ENCODE measurements at regions not wholly inside any gene's neighbourhood (a gene's known extent, or its start where the extent isn't known, plus 50 kb on each side); places are given as distances from the start of the nearest gene placed in this dataset.
"Not testable (repeated sequence)": the region's sequence is repeated elsewhere in the genome, so short reads cannot be mapped to it uniquely, and the experiment has no call there.

DNA sequence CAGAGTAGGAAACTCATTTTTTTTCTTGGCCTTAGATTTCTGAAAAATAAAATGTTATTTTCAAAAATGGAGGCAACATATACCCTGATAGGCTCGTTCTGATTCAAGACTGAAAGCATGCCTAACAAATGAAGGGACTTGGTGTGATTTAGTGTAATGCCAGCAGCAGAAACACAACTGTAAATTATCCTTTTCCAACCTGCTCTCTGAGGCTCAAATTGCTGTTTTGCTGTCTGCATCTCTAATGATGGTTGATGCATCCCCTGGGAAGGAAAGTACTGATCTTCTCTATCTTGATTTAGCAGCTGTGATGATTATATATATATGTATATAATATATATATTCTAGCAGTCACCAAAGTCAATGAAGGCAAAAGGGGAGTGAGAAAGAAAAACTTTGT lies 537.2 kb upstream of the API5 start:
- no peak for DNase-seq
- no peaks in the 10 kb centered on the region for H3K27me3 Mint-ChIP-seq
- ATAC-seq, result no peak
- H3K4me1 Mint-ChIP-seq, result no peaks in the 10 kb centered on the region
- no peak overlapping the region for H3K27ac Mint-ChIP-seq
- no peaks in the 10 kb centered on the region for H3K9me3 Mint-ChIP-seq
- H3K4me3 Mint-ChIP-seq, result no peak overlapping the region

- no peak for DNase-seq
- H3K4me3 Mint-ChIP-seq, result no peak overlapping the region
- no peaks in the 10 kb centered on the region for H3K4me1 Mint-ChIP-seq
- H3K27me3 Mint-ChIP-seq, result no peaks in the 10 kb centered on the region
- H3K9me3 Mint-ChIP-seq, result no peaks in the 10 kb centered on the region
- no peak overlapping the region for H3K27ac Mint-ChIP-seq
- no peak for ATAC-seq
Observed at GRCh38 chr11:42777776-42778175, 534.0 kb upstream of the API5 start.

DNA sequence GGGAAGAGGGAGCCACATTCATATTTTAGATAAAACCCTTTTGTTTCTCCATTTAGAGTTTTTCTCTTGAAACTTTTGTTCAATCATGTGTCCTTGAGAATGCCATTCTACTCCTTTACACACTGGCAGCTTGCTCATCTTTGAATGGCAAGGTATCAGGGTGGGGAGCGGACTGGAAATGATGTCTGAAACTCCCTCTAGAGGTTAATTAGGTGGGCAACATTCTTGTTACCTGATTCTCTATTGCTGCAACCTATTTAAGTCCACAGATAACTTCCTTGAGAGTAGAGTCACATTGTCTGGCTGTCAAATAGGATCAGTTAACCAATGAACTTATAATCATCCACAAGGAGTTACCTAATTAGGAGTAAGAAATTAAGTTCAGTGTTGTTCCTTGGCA lies 533.6 kb upstream of the API5 start:
- no peaks in the 10 kb centered on the region for H3K9me3 Mint-ChIP-seq
- ATAC-seq, result no peak
- no peaks in the 10 kb centered on the region for H3K27me3 Mint-ChIP-seq
- DNase-seq, result no peak
- H3K4me1 Mint-ChIP-seq, result no peaks in the 10 kb centered on the region
- no peak overlapping the region for H3K27ac Mint-ChIP-seq
- H3K4me3 Mint-ChIP-seq, result no peak overlapping the region

GRCh38 chr11:42779555-42779954 lies 532.2 kb upstream of the API5 start:
- Mint-ChIP-seq H3K4me1 (no peaks in the 10 kb centered on the region), H3K27ac (no peak overlapping the region), H3K9me3 (no peaks in the 10 kb centered on the region), H3K4me3 (no peak overlapping the region), H3K27me3 (no peaks in the 10 kb centered on the region)
- DNase-seq, result no peak
- ATAC-seq, result no peak

- no peaks in the 10 kb centered on the region for H3K4me1 Mint-ChIP-seq
- peaks cover 6 to 8% of the 10 kb centered on the region in 2 donors for H3K9me3 Mint-ChIP-seq
- H3K27me3 Mint-ChIP-seq, result no peaks in the 10 kb centered on the region
- H3K27ac Mint-ChIP-seq, result no peak overlapping the region
- ATAC-seq (no peak), DNase-seq (no peak)
- H3K4me3 Mint-ChIP-seq, result no peak overlapping the region
Observed at GRCh38 chr11:42786981-42787380, 524.8 kb upstream of the API5 start.

DNA sequence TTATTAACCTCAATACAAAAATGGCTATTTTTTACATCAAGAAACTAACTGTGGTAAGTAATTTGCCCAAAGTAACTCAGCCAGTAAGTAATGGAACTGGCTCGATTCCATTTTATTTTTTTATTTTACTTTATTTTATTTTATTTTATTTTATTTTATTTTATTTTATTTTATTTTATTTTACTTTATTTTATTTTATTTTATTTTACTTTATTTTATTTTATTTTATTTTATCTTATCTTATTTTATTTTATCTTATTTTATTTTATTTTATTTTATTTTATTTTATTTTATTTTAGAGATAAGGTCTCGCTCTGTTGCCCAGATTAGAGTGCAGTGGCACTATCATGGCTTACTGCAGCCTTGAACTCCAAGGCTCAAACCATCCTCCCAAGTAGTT lies 516.3 kb upstream of the API5 start:
- DNase-seq, ATAC-seq, H3K4me1 Mint-ChIP-seq, H3K27me3 Mint-ChIP-seq, H3K27ac Mint-ChIP-seq, H3K4me3 Mint-ChIP-seq: not testable (repeated sequence)
- peaks cover 11 to 13% of the 10 kb centered on the region in 2 donors for H3K9me3 Mint-ChIP-seq

GRCh38 chr11:42800041-42800440 lies 511.8 kb upstream of the API5 start:
- no peak for ATAC-seq
- Mint-ChIP-seq H3K9me3 (peaks cover 17 to 19% of the 10 kb centered on the region in 2 donors), H3K4me3 (no peak overlapping the region), H3K27me3 (no peaks in the 10 kb centered on the region), H3K4me1 (no peaks in the 10 kb centered on the region), H3K27ac (no peak overlapping the region)
- DNase-seq, result no peak

DNA sequence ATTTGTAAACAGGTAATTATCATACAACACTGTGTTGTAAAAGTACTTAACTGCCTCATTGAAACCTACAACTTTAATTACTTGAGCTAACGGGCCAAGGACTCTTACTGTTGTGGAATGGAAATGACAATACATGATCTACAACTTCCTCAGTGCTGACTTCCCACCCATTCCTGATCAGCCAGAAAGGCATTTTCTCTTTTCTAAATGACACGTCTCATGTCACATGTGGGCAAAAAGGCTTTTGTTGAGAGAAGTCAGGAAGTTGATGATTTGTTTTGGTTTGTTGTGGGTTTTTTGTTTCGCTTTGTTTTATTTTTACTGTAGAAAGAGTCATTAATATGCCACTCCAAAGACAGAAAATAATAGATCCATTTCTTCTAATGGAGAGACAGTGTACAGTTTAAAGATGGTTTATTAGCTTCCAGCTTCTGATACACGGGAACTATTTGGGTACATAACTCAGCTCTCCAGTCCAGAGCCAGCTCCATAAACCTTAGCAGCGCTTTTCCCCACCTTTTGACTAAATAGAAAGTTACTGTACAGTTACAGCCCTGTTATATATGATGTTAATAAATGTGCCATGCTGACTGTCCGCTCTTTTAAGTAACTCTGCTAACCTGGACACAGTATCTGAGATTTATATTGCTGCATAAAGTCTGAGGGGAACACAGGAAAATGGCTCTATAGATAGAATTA lies 509.4 kb upstream of the API5 start:
- DNase-seq (no peak), ATAC-seq (no peak)
- H3K27ac Mint-ChIP-seq, result no peak overlapping the region
- peaks cover 17 to 19% of the 10 kb centered on the region in 2 donors for H3K9me3 Mint-ChIP-seq
- no peaks in the 10 kb centered on the region for H3K27me3 Mint-ChIP-seq
- no peak overlapping the region for H3K4me3 Mint-ChIP-seq
- no peaks in the 10 kb centered on the region for H3K4me1 Mint-ChIP-seq

DNA sequence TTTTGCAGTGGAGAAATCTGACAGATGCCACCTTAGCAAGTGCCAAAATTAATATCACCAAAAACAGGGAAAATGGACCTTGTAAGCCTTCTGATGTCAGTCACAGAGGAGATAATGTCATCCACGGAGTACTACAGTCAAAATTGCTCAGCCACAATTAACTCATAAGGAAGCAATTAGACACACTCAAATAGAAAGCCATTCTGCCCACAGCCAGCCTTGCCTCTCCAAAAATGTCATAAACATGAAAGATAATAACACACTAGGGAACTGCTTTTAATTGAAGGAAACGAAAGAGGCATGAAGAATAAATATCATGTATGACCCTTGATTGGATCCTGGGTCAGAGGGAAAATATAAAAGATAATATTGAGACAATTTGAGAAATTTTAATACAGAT lies 505.6 kb upstream of the API5 start:
- Mint-ChIP-seq H3K9me3 (peaks cover 0 to 3% of the 10 kb centered on the region in 2 donors), H3K27me3 (no peaks in the 10 kb centered on the region), H3K4me3 (no peak overlapping the region), H3K27ac (no peak overlapping the region), H3K4me1 (no peaks in the 10 kb centered on the region)
- ATAC-seq (no peak), DNase-seq (no peak)

DNA sequence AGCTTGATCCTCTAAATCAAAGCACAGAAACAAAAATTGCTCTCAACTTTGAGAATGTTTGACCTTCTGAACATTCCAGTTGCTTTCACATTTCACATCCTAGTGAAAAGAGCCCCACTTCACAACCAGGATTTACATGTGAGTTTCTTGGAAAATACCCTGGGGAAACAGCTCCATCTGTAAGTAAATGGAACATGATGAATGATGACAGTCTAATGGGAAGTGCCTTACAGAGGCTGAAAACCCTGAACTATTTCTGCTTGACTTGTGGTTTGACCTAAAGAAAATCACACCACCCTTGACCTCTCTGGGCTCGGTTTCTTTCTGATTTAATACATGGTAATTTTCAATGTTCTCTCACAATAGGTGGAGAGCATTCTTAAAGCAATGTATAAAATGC lies 499.4 kb upstream of the API5 start:
- peaks cover 0 to 5% of the 10 kb centered on the region in 2 donors for H3K9me3 Mint-ChIP-seq
- ATAC-seq, result no peak

GRCh38 chr11:42812960-42813359 lies 498.8 kb upstream of the API5 start:
- H3K9me3 Mint-ChIP-seq, result peaks cover 0 to 9% of the 10 kb centered on the region in 2 donors
- H3K4me3 Mint-ChIP-seq, result no peak overlapping the region
- H3K27ac Mint-ChIP-seq, result no peak overlapping the region
- ATAC-seq (no peak), DNase-seq (no peak)
- H3K4me1 Mint-ChIP-seq, result no peaks in the 10 kb centered on the region
- H3K27me3 Mint-ChIP-seq, result no peaks in the 10 kb centered on the region

More for the DNA sequence above, 499.4 kb upstream of the API5 start:
- Mint-ChIP-seq H3K4me1 (no peaks in the 10 kb centered on the region), H3K27me3 (no peaks in the 10 kb centered on the region), H3K27ac (no peak overlapping the region), H3K4me3 (no peak overlapping the region)
- DNase-seq, result no peak

GRCh38 chr11:42816471-42816870 lies 495.3 kb upstream of the API5 start:
- Mint-ChIP-seq H3K9me3 (peaks cover 0 to 10% of the 10 kb centered on the region in 2 donors), H3K4me3 (no peak overlapping the region), H3K27ac (no peak overlapping the region), H3K4me1 (no peaks in the 10 kb centered on the region), H3K27me3 (no peaks in the 10 kb centered on the region)
- no peak for DNase-seq
- ATAC-seq, result no peak

DNA sequence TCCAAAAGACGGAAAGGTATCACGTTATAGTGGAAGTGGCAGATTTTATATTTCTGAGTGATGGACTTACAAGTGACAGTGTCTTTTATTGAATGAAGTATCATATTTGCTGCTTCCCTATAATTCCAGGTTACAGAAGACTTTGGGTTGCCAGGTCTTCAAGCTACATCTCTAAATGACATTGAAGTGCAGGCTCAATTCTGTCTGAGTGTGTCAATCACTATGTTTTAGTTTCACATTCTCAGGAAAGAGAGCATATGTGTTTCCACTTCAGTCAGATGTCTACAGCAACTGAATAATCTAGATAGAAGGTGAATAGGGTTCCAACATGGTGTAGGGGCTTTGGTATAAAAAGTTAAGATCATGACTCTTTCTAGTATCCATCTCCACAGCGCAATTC lies 492.7 kb upstream of the API5 start:
- no peak overlapping the region for H3K27ac Mint-ChIP-seq
- DNase-seq (no peak), ATAC-seq (no peak)
- H3K9me3 Mint-ChIP-seq, result peaks cover 0 to 8% of the 10 kb centered on the region in 2 donors
- no peaks in the 10 kb centered on the region for H3K4me1 Mint-ChIP-seq
- H3K4me3 Mint-ChIP-seq, result no peak overlapping the region
- H3K27me3 Mint-ChIP-seq, result no peaks in the 10 kb centered on the region

- H3K4me3 Mint-ChIP-seq, DNase-seq, H3K27ac Mint-ChIP-seq, H3K9me3 Mint-ChIP-seq, H3K4me1 Mint-ChIP-seq, ATAC-seq, H3K27me3 Mint-ChIP-seq: not testable (repeated sequence)
Observed at GRCh38 chr11:42822188-42822587, 489.6 kb upstream of the API5 start.

DNA sequence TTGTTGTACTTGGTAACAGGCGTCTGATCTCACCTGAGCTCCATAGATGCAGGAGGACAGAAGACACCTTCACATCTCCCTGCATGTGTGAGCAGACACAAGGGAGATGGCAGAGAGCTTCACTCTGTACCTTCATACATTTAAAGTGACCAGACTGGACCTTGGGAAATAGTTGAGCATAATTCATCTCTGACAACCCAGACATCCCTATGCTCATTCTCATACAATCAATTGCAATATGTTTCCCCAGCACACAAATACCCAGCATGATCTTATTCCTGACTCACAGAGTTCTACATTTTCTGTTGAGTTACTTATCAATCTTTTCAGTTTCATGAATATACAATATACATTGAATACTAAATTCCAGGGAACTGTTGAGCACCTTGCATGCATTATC lies 488.2 kb upstream of the API5 start:
- H3K27me3 Mint-ChIP-seq, result no peaks in the 10 kb centered on the region
- H3K27ac Mint-ChIP-seq, result no peak overlapping the region
- no peaks in the 10 kb centered on the region for H3K4me1 Mint-ChIP-seq
- ATAC-seq (no peak), DNase-seq (no peak)
- no peak overlapping the region for H3K4me3 Mint-ChIP-seq
- no peaks in the 10 kb centered on the region for H3K9me3 Mint-ChIP-seq

DNA sequence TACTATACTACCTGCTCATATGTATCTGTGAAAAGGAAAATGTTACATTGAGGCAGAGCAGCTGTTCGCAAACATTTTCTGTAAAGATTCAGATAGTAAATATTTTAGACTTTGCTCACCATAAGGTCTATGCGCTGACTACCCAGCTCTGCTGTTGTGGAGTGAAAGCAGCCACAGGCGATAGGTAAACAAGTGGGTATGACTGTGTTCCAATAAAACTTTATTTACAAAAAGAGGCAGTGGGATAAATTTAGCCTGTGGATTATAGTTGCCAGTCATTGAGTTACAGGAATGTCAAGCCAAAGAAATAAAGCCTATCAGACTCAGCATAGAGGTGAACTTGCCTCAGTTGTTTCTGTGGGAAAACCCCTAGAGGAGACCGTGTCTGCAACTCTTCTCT lies 487.7 kb upstream of the API5 start:
- DNase-seq (no peak), ATAC-seq (no peak)
- H3K4me3 Mint-ChIP-seq, result no peak overlapping the region
- H3K4me1 Mint-ChIP-seq, result no peaks in the 10 kb centered on the region
- no peaks in the 10 kb centered on the region for H3K9me3 Mint-ChIP-seq
- H3K27me3 Mint-ChIP-seq, result no peaks in the 10 kb centered on the region
- H3K27ac Mint-ChIP-seq, result no peak overlapping the region

GRCh38 chr11:42825598-42825997 lies 486.2 kb upstream of the API5 start:
- Mint-ChIP-seq H3K27me3 (no peaks in the 10 kb centered on the region), H3K27ac (no peak overlapping the region), H3K4me3 (no peak overlapping the region), H3K9me3 (no peaks in the 10 kb centered on the region), H3K4me1 (no peaks in the 10 kb centered on the region)
- DNase-seq, result no peak
- no peak for ATAC-seq

Data from stimulated activated naive CD8-positive, alpha-beta T cell treated with anti-CD3 and anti-CD28 coated beads, Interleukin-15, amount 100 ng/mL, for 72 hours (primary cell).